Midbrain (tissue), 1 donor: ENCODE measurements at regions not wholly inside any gene's neighbourhood (a gene's known extent, or its start where the extent isn't known, plus 50 kb on each side); places are given as distances from the start of the nearest gene placed in this dataset.
"Not testable (repeated sequence)": the region's sequence is repeated elsewhere in the genome, so short reads cannot be mapped to it uniquely, and the experiment has no call there.

ENCODE experiments used
- DNase-seq: peaks from one replicate; lab custom pipeline; 2025; lab: John Stamatoyannopoulos, UW

DNA sequence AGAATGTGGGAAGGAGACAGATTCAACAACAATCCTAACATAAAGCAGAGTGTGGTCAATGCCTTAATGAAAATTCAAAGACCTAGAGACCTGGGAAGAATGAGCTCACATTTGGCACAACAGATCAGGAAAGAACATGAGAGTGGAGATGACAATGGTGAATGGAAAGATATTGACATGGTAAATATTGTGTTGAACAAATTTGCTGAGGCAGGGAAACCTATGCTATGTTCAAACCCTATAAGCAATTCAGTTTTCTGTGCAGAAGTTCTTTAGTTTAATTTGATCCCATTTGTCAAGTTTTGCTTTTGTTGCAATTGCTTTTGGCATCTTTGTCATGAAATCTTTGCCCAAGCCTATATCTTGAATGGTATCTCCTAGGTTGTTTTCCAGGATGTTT lies 199.4 kb upstream of the LRRTM4 start:
- DNase-seq: no peak

DNA sequence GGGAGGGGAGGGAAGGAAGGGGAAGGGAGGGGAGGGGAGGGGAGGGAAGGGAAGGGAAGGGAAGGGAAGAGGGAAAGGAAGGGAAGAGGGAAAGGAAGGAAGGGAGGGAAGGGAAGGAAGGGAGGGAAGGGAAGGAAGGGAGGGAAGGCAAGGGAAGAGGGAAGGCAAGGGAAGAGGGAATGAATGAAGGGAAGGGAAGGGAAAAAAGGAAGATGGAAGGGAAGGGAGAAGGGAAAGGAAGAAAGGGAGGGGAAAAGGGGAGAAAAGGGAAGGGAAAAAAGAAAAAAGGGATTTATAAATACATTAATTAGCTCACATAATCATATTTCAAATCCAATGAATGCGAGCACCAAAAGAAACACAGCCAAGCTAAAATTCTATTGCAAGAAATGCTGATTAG lies 202.9 kb upstream of the LRRTM4 start:
- no peak for DNase-seq

DNA sequence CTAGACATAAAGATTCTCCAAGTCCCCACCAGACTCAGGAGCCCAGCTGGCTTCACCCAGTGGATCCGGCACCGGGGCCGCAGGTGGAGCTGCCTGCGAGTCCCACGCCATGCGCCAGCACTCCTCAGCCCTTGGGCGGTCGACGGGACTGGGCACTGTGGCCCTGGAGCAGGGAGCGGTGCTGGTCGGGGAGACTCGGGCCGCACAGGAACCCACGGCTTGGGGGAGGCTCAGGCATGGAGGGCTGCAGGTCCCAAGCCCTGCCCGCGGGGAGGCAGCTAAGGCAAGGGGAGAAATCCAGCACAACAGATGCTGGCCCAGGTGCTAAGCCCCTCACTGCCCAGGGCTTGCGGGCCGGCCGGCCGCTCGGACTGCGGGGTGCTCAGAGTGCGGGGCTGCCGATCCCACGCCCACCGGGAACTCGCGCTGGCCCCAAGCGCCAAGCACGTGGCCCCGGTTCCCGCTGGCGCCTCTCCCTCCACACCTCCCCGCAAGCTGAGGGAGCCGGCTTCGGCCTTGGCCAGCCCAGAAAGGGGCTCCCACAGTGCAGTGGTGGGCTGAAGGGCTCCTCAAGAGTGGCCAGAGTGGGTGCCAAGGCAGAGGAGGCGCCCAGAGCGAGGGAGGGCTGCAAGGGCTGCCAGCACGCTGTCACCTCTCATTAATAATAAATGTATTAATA lies 212.6 kb upstream of the LRRTM4 start:
- not testable (repeated sequence) for DNase-seq

DNA sequence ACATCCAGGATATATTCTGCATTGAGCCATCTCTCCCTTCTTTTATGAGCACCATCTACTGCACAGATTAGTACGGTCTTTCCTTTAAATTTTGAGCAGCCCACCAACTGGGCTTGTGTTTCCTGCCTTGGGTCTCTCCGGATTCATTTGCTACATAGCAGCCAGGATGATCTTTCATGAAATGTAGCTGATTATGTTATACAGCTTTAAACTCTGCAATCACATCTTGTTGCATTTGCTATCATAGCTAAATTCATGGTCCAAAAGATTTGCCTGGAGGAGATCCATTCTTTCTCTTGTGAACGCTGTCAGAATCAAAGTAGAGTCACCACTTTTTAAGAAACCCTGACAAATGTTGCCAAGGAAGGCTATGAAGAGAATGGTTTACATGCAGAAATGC lies 215.1 kb upstream of the LRRTM4 start:
- no peak for DNase-seq

DNA sequence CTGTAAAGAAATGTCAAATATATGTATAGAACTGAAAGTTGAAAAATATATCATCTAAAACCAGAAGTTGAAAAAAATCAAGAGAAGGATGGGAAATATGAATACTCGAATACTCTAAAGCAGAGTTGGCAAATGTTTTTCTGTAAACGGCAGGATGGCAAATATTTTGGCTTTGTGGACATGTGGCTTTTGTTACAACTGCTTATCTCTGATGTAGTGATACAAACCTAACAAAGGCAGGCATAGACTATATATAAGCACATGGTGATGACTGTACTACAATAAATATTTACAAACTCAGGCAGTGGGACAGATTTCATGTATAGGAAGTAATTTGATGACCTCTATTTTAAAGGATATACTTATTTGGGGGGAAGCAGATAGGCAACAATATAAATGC lies 224.6 kb upstream of the LRRTM4 start:
- no peak for DNase-seq

DNA sequence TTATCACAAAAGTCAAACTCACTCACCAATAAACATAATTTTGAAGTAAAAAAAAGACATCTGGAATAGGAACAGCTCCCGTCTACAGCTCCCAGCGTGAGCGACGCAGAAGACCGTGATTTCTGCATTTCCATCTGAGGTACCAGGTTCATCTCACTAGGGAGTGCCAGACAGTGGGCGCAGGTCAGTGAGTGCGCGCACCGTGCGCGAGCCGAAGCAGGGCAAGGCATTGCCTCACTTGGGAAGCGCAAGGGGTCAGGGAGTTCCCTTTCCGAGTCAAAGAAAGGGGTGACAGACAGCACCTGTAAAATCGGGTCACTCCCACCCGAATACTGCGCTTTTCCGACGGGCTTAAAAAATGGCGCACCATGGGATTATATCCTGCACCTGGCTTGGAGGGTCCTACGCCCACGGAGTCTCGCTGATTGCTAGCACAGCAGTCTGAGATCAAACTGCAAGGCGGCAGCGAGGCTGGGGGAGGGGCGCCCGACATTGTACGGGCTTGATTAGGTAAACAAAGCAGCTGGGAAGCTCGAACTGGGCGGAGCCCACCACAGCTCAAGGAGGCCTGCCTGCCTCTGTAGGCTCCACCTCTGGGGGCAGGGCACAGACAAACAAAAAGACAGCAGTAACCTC lies 231.7 kb upstream of the LRRTM4 start:
- DNase-seq: not testable (repeated sequence)

DNA sequence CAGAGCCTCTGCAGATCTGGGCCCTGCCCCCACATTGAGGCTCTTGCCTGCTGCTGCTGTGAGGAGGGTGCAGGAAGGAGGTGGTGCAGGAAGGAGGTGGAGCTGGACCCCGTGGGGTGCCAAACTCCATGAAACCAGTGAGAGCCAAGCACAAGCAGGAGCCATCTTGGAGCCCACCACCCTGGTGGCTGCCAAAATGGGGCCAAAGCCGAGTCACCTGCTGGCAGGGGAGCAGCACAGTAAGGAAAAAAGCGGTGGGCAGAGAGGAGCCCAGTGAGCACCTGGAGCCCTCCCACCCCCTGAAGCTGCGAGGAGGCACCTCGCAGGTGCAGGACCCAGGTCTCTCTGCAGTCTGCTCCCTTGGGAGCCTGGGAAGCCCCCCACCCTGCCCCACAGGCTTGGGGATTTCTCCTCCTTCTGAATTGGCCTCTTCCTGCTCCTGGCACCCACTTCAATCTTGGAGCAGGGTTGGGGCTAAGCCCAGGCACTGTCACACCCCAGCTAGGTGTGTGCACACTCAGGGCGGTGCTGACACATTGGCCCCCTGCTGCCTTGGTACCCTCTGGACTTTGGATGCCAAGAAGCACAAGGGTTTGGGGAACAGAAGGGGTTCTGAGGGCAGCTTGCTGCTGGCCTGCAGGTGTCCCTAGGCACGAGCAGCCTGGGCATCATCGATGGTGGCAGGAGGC lies 245.4 kb upstream of the LRRTM4 start:
- no peak for DNase-seq

DNA sequence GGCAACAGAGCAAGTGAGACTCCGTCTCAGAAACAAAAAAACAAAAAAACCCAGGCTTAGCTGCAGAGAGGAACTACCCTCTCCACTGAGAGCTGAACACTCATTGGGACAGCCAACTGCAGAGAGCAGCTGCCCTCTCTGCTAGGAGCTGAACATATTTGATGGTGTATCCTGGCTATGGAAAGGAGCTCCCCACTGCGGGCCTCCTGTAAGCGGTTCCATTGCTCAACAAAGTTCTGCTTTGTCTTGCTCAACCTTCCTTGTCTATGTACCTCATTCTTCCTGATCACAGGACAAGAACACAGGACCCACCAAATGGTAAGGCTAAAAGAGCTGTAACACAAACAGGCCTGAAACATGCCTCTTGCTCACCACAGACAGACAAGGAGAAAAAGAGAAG lies 246.3 kb upstream of the LRRTM4 start:
- DNase-seq: no peak

DNA sequence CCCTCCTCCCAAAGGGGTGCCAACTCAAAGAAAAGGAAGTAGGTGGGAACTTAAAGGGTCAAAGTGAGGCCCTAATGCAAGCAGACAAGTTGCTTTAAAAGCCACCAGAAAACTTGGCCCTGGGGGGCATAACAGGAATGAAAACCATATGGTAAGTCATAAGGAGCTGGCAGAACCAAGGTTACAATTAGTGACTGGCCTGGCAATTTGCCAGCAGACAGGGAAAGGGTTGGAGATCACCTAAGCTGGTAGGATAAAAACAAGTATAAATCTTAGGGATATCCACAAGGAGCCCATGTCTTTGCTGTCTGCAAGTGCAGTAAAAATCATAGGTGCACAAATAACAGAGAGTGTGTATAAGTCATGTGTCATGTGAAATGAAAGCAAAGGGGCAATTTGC lies 256.7 kb upstream of the LRRTM4 start:
- no peak for DNase-seq

DNA sequence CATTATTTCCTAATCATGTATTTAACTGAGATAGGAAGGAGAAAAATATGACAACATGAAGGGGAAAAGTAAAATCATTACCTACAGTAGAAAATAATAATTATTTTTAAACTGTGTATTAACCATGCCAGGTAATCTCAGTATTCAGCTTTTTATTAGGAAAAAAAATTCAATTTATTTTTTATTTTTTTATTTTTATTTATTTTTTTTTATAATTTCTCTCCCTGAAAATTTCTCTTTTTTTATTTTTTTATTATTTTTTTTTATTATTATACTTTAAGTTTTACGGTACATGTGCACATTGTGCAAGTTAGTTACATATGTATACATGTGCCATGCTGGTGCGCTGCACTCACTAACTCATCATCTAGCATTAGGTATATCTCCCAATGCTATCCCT lies 271.3 kb upstream of the LRRTM4 start:
- not testable (repeated sequence) for DNase-seq

DNA sequence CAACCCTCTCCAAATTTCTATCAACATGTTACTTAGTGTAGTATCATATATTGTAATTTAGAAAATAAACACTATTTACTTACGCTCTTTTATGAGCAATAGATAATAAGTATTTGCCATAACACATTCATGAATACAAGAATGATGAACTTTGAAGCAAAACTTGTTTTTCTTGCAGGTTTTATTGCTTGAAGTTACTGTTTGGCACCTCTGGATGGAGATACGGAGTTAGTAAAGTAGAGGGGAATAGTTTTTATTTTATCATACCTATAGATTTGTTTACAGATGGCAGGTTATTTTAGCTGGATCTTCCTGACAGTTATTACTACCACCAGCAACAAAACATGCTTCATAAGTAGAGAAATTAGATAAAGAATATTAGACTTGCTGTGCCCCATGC lies 274.2 kb upstream of the LRRTM4 start:
- no peak for DNase-seq

DNA sequence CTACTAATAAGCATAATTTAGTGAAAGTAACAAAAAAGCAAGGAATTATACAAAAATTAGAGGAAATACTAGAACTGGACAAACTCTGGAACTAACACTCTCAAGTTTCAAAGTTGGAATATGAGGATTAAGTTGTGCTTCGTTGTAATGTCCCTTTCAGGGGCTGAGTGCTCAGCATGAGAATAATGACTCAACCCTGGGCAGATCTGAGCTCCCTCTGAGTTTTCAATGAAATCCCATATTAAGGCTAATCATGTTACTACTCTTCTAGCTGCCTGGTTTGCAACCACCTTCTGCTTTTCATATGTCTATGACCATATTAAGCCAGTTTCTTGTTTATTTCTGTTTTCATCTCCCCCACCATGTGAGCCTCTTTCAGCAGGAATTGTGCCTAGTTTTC lies 274.9 kb upstream of the LRRTM4 start:
- no peak for DNase-seq

DNA sequence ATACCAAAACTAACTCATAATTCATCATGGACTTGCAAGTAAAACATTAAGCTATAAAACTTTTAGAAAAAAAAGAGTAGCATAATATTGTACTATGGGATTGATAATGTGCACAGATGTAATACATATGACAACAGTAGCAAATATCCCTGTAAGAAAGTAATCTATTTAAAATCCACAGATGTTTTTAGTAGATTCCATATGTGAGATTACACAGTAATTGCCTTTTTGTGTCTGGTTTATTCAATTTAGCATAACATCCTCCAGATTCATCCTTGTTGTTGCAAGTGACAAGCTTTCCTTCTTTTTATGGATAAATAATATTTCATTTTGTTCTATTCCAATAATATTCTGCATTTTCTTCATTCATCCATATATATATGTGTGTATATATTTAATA lies 278.2 kb upstream of the LRRTM4 start:
- no peak for DNase-seq

DNA sequence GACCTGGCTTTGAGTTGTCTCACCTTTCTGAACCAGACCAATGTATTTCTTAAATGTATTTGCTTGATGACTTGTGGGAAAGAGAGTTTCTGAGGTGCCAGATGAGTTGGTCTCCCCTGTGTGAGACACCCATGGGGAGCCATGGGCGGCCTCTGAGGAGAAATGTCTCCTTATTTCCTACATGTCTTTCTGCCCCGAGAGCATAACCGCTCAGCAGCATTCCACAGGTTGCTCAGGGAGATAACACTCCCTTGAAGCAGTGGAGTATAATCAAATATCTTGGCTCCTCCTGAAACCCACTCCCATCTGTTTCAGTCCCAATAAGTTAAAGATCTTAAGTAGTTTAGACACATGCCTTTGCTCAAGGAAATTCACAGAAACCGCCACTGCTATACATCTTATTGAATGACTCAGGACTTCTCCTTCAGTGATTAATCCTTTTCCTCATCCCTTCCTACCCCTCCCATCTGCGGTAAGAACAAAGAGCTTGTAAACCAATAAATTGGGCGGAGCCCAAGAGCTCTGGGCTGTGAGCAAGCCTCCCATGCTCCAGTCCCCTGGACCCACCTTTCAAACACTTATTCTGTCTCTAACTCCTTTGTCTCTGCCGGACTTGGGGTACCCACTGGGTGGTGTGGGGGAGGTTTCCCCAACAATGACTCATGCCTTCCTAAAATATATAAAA lies 285.5 kb upstream of the LRRTM4 start:
- DNase-seq: no peak

DNA sequence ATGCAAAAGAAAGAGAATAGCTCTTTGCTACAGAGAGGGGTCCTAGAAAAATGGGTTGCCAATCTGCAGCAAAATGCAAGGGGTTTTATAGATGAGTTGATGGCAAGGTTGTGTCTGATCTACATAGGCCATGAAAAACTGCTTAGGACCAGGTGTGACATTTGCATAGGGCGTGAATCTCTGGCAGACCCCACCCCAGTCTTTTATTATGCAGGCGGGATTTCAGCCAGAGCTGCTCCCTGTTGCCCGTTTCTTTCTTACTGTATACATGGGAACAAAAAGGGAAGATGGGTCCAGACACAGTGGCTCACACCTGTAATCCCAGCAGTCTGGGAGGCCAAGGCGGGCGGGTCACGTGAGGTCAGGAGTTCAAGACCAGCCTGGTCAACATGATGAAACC lies 286.4 kb upstream of the LRRTM4 start:
- DNase-seq: no peak

DNA sequence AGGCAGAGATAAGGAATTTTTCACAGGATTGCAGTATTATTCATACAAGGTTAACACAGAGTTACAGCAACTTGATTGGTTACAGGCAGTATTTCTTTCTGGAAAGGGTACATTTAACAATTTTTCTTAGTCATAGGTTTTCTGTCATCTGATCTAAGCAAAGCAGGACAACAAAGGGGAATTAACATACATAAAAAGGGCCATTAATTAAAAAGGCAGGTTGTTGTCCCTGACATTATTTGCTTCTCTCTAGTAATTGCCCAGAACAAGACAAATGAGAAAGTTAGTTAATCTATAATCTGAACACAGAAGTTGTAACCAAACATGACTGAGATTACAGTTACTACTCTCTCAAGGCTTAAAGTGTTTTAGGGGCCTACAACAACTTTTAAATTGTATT lies 291.4 kb upstream of the LRRTM4 start:
- DNase-seq: no peak

DNA sequence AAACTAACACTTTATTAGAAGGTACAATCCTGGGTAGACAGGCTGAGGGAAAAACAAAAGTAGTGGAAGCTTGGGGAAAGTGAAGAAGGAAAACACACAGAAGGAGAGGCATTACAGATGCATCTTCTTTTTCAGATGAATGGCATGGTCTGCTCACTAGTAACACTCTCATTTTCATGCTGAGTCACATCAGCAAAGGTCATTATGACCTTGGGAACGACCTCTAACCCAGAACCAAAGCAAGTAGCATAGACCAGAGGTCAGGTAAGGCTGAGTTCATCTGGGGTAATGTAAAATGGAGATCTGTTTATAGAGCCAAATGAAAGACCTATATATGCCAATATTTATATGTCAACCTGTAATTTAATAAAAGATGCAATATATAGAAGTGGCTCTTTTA lies 294.4 kb upstream of the LRRTM4 start:
- no peak for DNase-seq

DNA sequence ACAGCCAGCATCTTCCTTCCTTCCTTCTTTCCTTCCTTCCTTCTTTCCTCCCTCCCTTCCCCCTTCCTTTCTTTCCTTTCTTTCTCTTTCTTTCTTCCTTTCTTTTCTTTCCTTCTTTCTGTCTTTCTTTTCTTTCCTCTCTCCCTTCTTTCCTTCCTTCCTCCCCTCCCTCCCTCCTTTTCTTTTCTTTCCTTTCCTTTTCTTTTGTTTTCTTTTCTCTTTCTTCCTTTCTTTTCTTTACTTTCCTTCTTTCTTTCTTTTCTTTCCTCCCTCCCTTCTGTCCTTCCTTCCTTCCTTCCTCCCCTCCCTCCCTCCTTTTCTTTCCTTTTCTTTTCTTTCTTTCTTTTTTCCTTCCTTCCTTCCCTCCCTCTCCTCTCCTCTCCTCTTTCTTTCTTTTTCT lies 296.0 kb upstream of the LRRTM4 start:
- DNase-seq: no peak

DNA sequence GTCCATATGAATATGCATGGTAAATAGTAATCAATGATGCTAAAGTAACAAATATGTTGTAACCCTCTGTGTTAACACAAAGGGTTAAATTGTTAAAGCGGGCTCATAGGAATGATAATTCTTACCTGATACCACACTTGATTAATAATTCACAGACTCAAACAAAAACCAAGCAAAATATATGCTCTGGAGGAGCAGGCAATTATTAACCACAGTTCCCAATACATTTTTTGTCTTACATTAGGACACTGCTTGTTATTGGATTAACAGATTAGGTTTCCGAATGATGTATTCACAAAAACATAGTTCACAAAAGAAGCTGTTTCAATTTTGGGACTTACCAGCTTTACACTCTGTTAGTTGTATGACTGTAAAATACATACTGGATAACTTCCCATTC lies 300.9 kb upstream of the LRRTM4 start:
- no peak for DNase-seq

DNA sequence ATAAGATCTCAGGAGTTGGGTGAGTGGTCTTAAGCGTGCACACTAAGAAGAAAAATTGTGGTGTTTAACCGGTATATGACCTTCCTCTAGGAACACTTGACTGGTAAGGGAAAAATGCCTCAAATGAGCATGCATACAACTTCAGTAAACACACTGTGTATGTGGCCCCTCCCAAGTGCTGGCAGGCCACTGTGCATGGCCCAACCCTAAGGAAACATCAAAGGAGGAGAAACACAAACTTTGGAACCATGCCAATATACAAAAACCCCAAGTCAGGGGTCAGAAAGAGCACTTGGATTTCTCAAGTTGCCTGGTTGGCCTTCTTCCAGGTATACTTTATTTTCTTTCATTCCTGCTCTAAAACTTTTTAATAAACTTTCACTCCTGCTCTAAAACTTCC lies 308.9 kb upstream of the LRRTM4 start:
- DNase-seq: no peak

DNA sequence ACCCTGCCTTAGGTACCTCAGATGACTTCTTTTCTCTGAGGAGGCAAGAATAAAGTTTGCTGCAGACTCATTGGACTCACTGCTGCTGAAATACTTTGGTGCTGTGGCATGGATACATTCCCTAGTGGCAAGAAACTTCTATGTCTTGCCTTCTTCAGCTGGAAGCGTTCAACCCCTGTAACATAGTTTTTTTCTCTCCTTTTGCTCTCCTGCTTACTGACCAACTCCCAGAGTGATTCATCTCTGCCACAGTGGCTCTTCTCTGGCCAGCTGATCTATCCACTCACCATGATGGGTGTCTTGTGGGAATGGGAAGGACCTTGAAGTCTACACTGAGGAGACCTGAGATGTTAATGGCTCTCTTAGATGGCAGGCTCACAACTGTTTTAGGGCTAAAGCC lies 309.3 kb upstream of the LRRTM4 start:
- no peak for DNase-seq

DNA sequence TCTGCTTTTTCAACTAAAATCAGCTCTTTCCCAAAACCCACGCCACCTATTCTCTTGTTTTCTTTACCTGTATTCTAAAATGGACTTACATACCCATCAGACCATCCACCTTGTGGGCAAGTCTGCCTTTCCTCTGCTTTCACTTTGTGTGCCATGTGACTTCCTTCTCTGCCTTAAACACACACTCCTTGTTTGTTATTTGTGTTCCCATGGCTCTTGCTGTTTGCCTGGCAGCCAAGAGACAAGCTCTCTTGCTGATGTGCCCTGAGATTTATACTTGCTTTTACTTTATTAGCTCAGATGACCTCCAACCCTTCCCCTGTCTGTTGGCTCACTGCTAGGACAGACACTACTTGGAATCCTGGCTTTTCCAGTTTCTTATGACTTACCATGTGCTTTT lies 309.7 kb upstream of the LRRTM4 start:
- no peak for DNase-seq
